Panc1 (cell line): ENCODE measurements at regions not wholly inside any gene's neighbourhood (a gene's known extent, or its start where the extent isn't known, plus 50 kb on each side); places are given as distances from the start of the nearest gene placed in this dataset.

Experiments used
- CTCF ChIP-seq: fragments of 450-650 bp; IDR thresholded peaks from 2 replicates; pipeline ENCODE4 v1.5.1; 2017; ENCODE audit warnings: mild to moderate bottlenecking
- POLR2AphosphoS5 ChIP-seq: IDR thresholded peaks from 2 replicates; pipeline ENCODE4 v1.6.1; 2012; ENCODE audit warnings: mild to moderate bottlenecking, low read depth, low read length, moderate library complexity
- REST ChIP-seq, 2 experiments: IDR thresholded peaks; 2 replicates each; pipeline ENCODE4 v1.6.1; 2011 to 2012; ENCODE audit warnings: low read depth in 2 of 2, control low read depth in 1 of 2, low read length in 1 of 2, mild to moderate bottlenecking in 1 of 2, moderate library complexity in 1 of 2; ENCODE audit not compliant: insufficient read depth in 1 of 2
- SIN3A ChIP-seq: IDR thresholded peaks from 2 replicates; pipeline ENCODE4 v1.6.1; 2012; ENCODE audit warnings: low read depth, mild to moderate bottlenecking, low read length, moderate library complexity, borderline replicate concordance; ENCODE audit not compliant: insufficient read depth

GRCh38 chr4:37066159-37066558 lies 178.4 kb upstream of the NWD2 start:
- TF ChIP-seq CTCF (no peak), POLR2AphosphoS5 (no peak), REST (IDR thresholded peaks at IDR 0.05; ENCODE audit: insufficient read depth in 1 of 2, low read depth in 2 of 2, low read length in 1 of 2) (no peak), SIN3A (no peak)
